Osteoblast (primary cell): ENCODE measurements at regions not wholly inside any gene's neighbourhood (a gene's known extent, or its start where the extent isn't known, plus 50 kb on each side); places are given as distances from the start of the nearest gene placed in this dataset.
A peak's percentile ranks its signal among the peaks of the same experiment; 100 is the strongest.

Experiments
- DNase-seq: peaks from one replicate; pipeline ENCODE4 v3.0.0; 2011; ENCODE audit warnings: low spot score, mixed read lengths; ENCODE audit not compliant: insufficient read length; ENCODE audit errors: missing footprints
- H2AFZ ChIP-seq: 2 replicates; pipeline ENCODE4 v1.6.0; 2011; ENCODE audit warnings: mild to moderate bottlenecking, low read length
- H3K27ac ChIP-seq: 2 replicates; pipeline ENCODE4 v1.5.1; 2011; ENCODE audit warnings: mild to moderate bottlenecking, low read depth, low read length, moderate library complexity
- H3K27me3 ChIP-seq: 2 replicates; pipeline ENCODE4 v1.6.0; 2012; ENCODE audit warnings: mild to moderate bottlenecking, control low read depth, inconsistent platforms, low read length, moderate library complexity; ENCODE audit not compliant: insufficient read depth
- H3K36me3 ChIP-seq: 2 replicates; pipeline ENCODE4 v1.5.1; 2011; ENCODE audit warnings: mild to moderate bottlenecking, low read length, control low read depth, moderate library complexity; ENCODE audit not compliant: insufficient read depth
- H3K4me1 ChIP-seq: 2 replicates; pipeline ENCODE4 v1.5.1; 2011; ENCODE audit warnings: mild to moderate bottlenecking, low read length, control low read depth, moderate library complexity; ENCODE audit not compliant: insufficient read depth
- H3K4me2 ChIP-seq: 2 replicates; pipeline ENCODE4 v1.6.0; 2011; ENCODE audit warnings: mild to moderate bottlenecking, low read length; ENCODE audit not compliant: insufficient read depth
- H3K4me3 ChIP-seq: fragments of 200-600 bp; sonication (generic); 3 replicates; pipeline ENCODE4 v1.5.1; 2012; ENCODE audit warnings: mild to moderate bottlenecking, low read length, inconsistent platforms; ENCODE audit not compliant: insufficient read depth
- H3K79me2 ChIP-seq: 2 replicates; pipeline ENCODE4 v1.6.0; 2012; ENCODE audit warnings: mild to moderate bottlenecking, low read length, control low read depth, inconsistent platforms; ENCODE audit not compliant: insufficient read depth
- H3K9me3 ChIP-seq: 2 replicates; pipeline ENCODE4 v1.5.1; 2011; ENCODE audit warnings: low read depth, low read length, control low read depth
- H4K20me1 ChIP-seq: 2 replicates; pipeline ENCODE4 v1.6.0; 2012; ENCODE audit warnings: mild to moderate bottlenecking, low read length, control low read depth; ENCODE audit not compliant: insufficient read depth
- TF ChIP-seq, protein P1 (sequence below): IDR thresholded peaks from 2 replicates; pipeline ENCODE4 v1.5.1; 2011; ENCODE audit warnings: mild to moderate bottlenecking, low read depth, low read length, moderate library complexity; ENCODE audit errors: extremely low read depth

DNA sequence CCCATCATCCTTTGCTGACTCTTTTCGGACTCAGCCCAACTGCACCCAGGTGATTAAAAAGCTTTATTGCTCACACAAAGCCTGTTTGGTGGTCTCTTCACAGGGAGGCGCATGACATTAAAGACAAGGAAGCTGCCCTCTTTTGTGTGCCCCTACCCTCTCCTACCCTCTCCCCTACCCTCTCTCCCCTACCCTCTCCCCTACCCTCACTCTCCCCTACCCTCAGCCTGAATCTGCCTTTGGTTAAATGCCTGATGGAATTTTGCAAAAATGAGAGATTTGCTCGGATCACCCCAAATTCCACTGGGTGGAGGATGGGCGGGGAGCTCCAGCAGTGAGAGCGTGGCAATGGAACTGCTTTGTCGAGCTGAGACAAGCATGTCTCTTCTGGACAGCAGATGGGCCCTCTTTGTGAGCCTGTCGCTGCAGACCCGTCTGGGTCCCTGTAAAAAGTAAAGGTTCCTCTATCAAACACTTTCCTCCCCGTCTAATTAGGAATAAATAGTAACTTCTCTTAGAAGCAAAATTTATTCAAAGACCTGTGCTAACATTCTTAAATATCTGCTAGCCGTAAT is 76.4 kb upstream of the MLN start:
- H3K79me2 ChIP-seq = no peaks in the 10 kb centered on the region
- H2AFZ ChIP-seq = no peak overlapping the region
- H3K9me3 ChIP-seq = no peaks in the 10 kb centered on the region
- no peaks in the 10 kb centered on the region for H3K36me3 ChIP-seq
- H3K4me2 ChIP-seq = no peak overlapping the region
- H3K4me3 ChIP-seq = no peak overlapping the region
- TF ChIP-seq, protein P1, sequence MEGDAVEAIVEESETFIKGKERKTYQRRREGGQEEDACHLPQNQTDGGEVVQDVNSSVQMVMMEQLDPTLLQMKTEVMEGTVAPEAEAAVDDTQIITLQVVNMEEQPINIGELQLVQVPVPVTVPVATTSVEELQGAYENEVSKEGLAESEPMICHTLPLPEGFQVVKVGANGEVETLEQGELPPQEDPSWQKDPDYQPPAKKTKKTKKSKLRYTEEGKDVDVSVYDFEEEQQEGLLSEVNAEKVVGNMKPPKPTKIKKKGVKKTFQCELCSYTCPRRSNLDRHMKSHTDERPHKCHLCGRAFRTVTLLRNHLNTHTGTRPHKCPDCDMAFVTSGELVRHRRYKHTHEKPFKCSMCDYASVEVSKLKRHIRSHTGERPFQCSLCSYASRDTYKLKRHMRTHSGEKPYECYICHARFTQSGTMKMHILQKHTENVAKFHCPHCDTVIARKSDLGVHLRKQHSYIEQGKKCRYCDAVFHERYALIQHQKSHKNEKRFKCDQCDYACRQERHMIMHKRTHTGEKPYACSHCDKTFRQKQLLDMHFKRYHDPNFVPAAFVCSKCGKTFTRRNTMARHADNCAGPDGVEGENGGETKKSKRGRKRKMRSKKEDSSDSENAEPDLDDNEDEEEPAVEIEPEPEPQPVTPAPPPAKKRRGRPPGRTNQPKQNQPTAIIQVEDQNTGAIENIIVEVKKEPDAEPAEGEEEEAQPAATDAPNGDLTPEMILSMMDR = no peak
- no peak overlapping the region for H3K27ac ChIP-seq
- peaks cover 7% of the 10 kb centered on the region for H3K4me1 ChIP-seq
- H3K27me3 ChIP-seq = peaks cover 17% of the 10 kb centered on the region
- DNase-seq = no peak
- H4K20me1 ChIP-seq = no peaks in the 10 kb centered on the region

- no peaks in the 10 kb centered on the region for H3K36me3 ChIP-seq
- TF ChIP-seq, protein P1 = no peak
- no peak overlapping the region for H3K4me2 ChIP-seq
- DNase-seq = peak; percentile 30
- H4K20me1 ChIP-seq = no peaks in the 10 kb centered on the region
- H3K4me1 ChIP-seq = no peaks in the 10 kb centered on the region
- no peak overlapping the region for H3K27ac ChIP-seq
- H3K4me3 ChIP-seq = no peak overlapping the region
- no peak overlapping the region for H2AFZ ChIP-seq
- peaks cover 21% of the 10 kb centered on the region for H3K27me3 ChIP-seq
- H3K79me2 ChIP-seq = no peaks in the 10 kb centered on the region
- no peaks in the 10 kb centered on the region for H3K9me3 ChIP-seq
Observed at GRCh38 chr6:33878562-33878961, 74.8 kb upstream of the MLN start.

GRCh38 chr6:33877982-33878535 is 74.3 kb upstream of the MLN start:
- Histone ChIP-seq H3K4me3 (no peak overlapping the region), H3K9me3 (no peaks in the 10 kb centered on the region), H2AFZ (no peak overlapping the region), H3K4me1 (no peaks in the 10 kb centered on the region), H3K27me3 (peaks cover 21% of the 10 kb centered on the region), H3K4me2 (no peak overlapping the region), H4K20me1 (no peaks in the 10 kb centered on the region), H3K79me2 (no peaks in the 10 kb centered on the region), H3K27ac (no peak overlapping the region), H3K36me3 (no peaks in the 10 kb centered on the region)
- TF ChIP-seq, protein P1 = no peak
- DNase-seq = peak; percentile 29

DNA sequence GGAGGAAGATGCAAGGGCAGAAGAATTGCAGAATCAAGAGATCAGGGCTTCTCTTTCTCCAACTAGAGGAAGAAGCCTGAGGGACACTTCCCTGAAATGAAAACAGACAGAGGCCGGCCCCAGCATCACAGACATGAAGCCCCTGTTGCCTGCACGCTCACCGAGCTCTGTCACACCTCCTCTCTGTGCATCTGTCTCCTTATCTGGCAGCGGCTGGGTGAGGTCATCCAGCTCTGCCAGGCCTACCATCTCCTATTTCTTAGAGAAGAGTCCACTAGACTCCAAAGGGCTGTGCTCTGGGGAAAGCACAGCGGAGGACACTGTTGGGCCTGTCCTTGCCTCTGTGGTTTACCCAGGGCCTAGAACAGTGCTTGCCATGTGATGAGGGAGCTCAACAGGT is 71.9 kb upstream of the MLN start:
- Histone ChIP-seq H3K9me3 (no peaks in the 10 kb centered on the region), H3K79me2 (no peaks in the 10 kb centered on the region), H3K4me1 (no peaks in the 10 kb centered on the region), H3K27me3 (peaks cover 21% of the 10 kb centered on the region), H2AFZ (no peak overlapping the region), H3K4me3 (no peak overlapping the region), H3K27ac (no peak overlapping the region), H3K4me2 (no peak overlapping the region), H3K36me3 (no peaks in the 10 kb centered on the region), H4K20me1 (no peaks in the 10 kb centered on the region)
- TF ChIP-seq, protein P1 = no peak
- peak; percentile 38 for DNase-seq
